SKM-1 treated with dmso at 0.1 percent for 144 hours (cell line): ENCODE measurements at regions not wholly inside any gene's neighbourhood (a gene's known extent, or its start where the extent isn't known, plus 50 kb on each side); places are given as distances from the start of the nearest gene placed in this dataset.
A peak's percentile ranks its signal among the peaks of the same experiment; 100 is the strongest.
"Not testable (repeated sequence)": the region's sequence is repeated elsewhere in the genome, so short reads cannot be mapped to it uniquely, and the experiment has no call there.

Experiments
- DNase-seq: peaks from one replicate; lab custom pipeline; 2025; ENCODE audit not compliant: unreplicated experiment; lab: John Stamatoyannopoulos, UW

DNA sequence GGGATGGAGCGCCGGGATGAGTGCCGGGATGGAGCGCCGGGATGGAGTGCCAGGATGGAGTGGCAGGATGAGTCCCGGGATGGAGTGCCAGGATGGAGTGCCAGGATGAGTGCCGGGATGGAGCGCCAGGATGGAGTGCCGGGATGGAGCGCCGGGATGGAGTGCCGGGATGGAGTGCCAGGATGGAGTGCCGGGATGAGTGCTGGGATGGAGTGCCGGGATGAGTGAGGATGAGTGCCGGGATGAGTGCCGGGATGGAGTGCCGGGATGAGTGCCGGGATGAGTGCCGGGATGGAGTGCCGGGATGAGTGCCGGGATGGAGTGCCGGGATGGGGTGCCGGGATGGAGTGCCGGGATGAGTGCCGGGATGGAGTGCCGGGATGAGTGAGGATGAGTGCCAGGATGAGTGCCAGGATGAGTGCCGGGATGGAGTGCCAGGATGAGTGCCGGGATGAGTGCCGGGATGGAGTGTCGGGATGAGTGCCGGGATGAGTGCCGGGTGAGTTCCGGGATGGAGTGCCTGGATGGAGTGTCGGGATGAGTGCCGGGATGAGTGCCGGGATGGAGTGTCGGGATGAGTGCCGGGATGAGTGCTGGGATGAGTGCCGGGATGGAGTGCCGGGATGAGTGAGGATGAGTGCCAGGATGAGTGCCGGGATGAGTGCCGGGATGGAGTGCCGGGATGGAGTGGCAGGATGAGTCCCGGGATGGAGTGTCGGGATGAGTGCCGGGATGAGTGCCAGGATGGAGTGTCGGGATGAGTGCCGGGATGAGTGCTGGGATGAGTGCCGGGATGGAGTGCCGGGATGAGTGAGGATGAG, 52.9 kb upstream of the HELT start:
- not testable (repeated sequence) for DNase-seq

DNA sequence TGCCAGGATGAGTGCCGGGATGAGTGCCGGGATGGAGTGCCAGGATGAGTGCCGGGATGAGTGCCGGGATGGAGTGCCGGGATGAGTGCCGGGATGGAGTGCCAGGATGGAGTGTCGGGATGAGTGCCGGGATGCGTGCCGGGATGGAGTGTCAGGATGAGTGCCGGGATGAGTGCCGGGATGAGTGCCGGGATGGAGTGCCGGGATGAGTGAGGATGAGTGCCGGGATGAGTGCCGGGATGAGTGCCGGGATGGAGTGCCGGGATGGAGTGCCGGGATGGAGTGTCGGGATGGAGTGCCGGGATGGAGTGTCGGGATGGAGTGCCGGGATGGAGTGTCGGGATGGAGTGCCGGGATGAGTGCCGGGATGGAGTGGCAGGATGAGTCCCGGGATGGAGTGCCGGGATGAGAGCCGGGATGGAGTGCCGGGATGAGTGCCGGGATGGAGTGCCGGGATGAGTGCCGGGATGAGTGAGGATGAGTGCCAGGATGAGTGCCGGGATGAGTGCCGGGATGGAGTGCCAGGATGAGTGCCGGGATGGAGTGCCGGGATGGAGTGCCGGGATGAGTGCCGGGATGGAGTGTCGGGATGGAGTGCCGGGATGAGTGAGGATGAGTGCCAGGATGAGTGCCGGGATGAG, 52.1 kb upstream of the HELT start:
- not testable (repeated sequence) for DNase-seq

DNA sequence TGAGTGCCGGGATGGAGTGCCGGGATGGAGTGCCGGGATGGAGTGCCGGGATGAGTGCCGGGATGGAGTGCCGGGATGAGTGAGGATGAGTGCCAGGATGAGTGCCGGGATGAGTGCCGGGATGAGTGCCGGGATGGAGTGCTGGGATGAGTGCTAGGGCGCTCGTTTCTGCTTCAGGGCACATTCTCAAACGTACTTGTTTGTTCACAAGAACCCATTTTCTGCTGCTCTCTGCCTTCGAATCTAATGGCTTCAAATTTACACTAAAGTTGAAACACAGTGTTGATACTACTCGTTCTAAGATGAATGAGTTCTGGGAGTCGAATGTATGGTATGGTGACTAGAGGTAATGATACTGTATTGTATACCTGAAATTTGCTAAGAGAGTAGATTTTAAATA, 50.6 kb upstream of the HELT start:
- peak; percentile 25 for DNase-seq

DNA sequence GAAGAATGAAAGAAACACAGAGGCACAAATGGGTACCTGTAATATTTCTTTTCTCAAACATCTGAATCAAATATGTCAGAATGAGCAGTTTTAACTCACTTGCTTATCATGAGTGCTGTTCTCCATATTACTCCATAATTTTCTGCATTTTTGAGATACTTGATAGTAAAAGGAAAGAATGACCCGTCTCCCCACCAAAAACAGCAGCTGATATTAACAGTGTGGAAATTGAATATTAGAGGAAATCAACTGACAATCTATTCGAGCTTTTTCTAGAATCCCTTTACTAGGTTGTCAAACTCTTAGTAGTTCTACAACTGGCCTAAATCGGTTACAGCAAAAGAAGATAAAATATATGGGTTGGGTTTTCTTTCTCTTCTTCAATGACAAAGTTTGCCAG, 49.9 kb upstream of the HELT start:
- DNase-seq, result no peak
